ENCODE measurements at regions not wholly inside any gene's neighbourhood (a gene's known extent, or its start where the extent isn't known, plus 50 kb on each side); places are given as distances from the start of the nearest gene placed in this dataset.

GRCh38 chr11:116122697-116123472, 618.7 kb upstream of the CADM1 start:
- ChIA-PET CTCF (no interaction called here), POLR2A (no interaction called here)

GRCh38 chr11:116119158-116119557, 614.9 kb upstream of the CADM1 start:
- CTCF ChIA-PET = no interaction called here
- POLR2A ChIA-PET = interaction anchor here (0.5 kb wide), 1 partner anchor 149 kb away, joined by 3 read pairs; no protein-coding TSS in a partner anchor

- POLR2A ChIA-PET = no interaction called here
Measured at GRCh38 chr11:116118138-116118470, 613.9 kb upstream of the CADM1 start.

GRCh38 chr11:116117331-116118137, 613.3 kb upstream of the CADM1 start:
- ChIA-PET POLR2A (no interaction called here), CTCF (no interaction called here)

More at GRCh38 chr11:116118138-116118470, 613.9 kb upstream of the CADM1 start:
- CTCF ChIA-PET = no interaction called here

DNA sequence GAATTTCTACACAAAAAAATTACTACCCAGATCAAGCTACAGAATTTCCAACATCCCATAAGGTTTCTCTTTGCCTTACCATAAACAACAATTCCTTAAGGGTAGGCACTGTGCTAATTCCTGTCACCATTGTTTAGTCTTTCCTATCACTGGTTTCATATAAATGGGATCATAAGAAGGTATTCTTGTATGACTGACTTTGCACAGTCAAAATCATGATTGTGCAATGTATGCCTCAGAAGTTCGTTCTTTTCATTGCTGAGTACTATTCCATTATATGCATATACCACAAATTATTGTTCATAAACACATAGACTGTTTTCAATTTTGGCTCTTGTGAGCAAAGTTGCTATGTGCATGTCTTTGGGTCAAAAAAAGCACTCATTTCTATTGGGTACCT, 611.6 kb upstream of the CADM1 start:
- CTCF ChIA-PET = no interaction called here
- POLR2A ChIA-PET = no interaction called here

GRCh38 chr11:116114198-116114651, 610.0 kb upstream of the CADM1 start:
- POLR2A ChIA-PET = no interaction called here
- CTCF ChIA-PET = no interaction called here

DNA sequence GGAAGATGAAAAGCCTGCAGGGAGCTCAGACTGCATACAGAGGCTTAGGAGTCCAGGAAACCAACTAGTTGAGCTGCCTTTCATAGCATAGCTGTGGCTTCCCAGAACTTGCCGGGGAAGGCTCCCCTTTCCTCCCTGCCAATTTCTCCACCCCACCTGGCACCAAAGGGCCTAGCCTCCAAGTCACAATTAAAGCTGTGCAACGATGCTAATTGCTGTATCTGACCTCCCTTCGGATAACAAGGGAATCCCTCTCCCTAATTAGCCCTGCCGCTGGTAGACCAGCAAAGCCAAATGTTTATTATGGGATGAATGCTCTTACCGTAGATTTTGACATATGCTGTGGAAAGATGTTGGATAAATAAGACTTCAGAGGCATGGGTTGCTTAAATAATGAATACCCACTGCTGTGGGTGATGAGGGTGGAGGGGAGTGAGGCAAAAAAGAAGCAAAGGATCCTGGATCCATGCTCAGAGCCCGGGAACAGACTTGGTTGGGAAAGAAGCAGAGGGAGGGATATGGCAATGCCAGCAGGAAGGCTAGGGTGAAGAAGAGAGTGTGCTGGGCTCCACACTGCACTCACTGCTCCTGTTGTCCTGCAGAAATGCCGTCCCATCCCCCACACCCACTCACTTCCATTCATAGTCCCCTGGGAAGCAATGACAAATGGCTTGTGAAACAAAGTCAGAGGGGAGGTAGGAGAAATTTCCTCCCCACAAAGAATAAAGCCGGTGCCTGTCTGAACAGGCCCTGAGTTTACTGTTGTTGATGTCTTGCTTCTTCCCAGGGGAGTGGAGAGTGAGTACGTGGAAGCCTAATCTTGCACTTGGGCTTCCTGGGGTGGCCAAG, 608.1 kb upstream of the CADM1 start:
- ChIA-PET POLR2A (no interaction called here), CTCF (interaction anchor here (0.6 kb wide), 1 partner anchor 268 kb away, joined by 3 read pairs; no protein-coding TSS in a partner anchor)

GRCh38 chr11:116111546-116111945, 607.3 kb upstream of the CADM1 start:
- ChIA-PET CTCF (no interaction called here), POLR2A (no interaction called here)

- ChIA-PET CTCF (no interaction called here), POLR2A (no interaction called here)
Measured at GRCh38 chr11:116110802-116111201, 606.6 kb upstream of the CADM1 start.

DNA sequence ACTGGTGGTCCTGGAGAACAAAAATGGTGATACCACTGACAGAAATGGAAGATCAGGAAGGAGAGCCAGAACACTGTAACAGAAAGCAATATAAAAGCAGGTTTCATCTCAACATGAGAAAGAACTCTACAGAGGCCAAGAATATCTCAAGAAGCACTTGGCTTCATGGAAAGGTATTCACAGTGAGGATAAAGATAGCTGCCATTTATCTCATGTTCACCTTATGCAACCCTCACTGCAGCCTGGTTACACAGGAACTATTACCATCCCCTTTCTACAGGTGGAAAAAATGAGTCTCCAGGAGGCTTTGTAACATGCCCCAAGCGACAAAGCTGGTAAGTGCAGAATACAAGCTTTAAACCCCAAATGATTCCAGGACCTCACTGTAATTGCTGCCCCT, 606.1 kb upstream of the CADM1 start:
- ChIA-PET CTCF (no interaction called here), POLR2A (no interaction called here)

DNA sequence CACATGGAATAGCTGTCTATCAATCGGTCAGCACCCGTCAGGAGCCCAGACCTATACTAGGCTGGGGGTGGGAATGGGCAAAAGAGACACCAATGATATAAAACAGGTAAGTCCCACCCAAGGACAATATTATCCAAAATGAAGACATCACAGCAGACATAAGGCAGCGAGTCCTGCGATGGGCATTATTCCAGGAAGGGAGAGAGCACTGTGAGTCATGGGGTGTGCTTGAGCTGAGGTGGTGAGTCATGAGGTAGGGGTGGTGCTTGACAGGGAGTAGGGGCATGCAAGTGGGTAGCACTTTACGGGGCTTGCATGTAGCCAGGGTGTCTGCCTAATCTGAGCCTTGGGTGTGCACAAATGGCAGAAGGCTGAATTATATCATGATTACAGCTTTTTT, 605.0 kb upstream of the CADM1 start:
- CTCF ChIA-PET = no interaction called here
- POLR2A ChIA-PET = no interaction called here

DNA sequence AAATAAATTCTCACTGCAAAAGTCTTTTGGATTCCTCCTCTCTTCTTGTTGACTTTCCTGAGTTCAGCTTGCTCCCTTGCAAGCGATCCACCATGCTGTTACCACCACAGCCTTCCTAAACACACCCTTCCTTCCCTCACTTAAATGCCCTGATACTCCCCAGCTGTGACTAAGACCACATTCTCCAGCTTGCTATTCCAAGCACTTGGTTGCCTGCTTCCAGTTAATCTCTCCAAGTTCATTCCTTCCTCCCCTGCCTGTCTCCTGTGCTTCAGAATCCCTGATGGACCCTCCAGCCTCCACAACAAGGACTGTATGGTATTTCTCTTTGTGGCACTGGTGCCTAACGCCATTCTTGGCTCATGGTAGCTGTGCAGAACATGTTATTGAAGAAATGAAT, 603.9 kb upstream of the CADM1 start:
- ChIA-PET POLR2A (no interaction called here), CTCF (no interaction called here)

DNA sequence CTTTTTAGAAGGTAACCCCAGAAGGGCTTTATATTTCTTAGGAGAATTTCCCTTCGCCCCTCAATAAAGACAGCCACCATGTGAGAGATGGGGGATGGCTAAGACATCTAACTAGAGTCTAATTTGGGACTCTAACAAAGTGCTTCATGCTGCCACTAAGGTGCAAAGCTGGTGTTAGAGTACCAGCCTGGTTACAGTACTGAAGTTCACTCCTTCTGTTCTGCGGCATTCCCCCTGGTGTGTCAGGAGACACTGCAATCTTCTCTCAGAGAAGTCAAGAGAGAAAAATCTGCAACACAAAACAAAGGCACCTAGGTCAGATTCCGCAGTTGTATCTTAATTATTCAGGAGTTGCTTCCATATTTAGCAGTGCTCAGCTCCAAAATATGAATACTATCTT, 603.0 kb upstream of the CADM1 start:
- CTCF ChIA-PET = no interaction called here
- POLR2A ChIA-PET = no interaction called here

DNA sequence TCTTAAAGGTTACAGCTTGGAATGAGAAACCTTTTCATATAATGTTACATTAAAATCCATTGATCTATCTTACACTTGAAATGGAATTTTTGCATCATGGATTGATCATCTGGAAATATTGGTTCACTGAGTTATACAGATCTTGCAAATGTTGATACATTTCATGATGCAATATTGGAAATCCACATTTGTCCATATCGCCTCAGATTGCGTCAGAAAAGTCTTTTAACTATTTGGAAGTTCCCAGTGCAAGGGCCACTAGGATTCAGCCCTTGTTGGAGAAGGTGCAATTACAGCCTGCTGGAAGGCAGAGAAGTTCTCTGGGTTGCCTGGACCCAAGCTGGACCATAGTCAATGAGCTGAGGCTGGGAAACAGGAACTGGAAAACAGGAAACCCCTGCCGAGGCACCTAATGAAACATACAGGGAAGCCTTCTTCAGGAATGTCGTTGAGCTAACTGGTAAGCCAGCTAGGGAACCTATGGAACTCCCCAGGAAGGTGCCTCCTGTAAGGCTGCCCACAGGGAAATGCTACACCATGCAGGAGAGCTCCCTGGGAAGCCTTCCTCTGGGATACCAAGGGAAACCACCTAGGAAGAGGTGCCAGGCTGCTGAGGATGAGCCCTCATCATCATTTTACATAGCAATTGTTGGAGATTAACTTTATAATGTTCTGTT, 600.4 kb upstream of the CADM1 start:
- CTCF ChIA-PET = no interaction called here
- POLR2A ChIA-PET = no interaction called here

DNA sequence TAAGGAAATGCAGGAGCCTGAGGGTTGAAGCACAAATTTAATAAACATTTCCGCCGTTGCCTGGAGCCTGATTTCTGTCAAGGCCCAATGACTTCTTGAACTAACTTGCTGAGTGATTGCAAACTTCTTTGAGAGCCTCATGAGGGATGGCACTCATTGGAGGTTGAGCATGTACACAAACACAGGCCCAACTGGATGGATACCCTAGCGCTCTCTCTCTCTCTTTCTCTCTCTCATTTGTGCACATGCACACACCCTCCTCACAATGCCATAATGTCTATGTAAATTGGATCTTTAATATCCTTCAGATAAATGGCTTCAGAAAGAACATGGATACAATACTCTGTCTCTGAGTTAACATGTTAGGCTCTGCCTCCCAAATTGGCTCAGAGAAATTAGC, 597.7 kb upstream of the CADM1 start:
- ChIA-PET POLR2A (no interaction called here), CTCF (no interaction called here)

- POLR2A ChIA-PET = no interaction called here
- CTCF ChIA-PET = no interaction called here
Measured at GRCh38 chr11:116100016-116100415, 595.8 kb upstream of the CADM1 start.

DNA sequence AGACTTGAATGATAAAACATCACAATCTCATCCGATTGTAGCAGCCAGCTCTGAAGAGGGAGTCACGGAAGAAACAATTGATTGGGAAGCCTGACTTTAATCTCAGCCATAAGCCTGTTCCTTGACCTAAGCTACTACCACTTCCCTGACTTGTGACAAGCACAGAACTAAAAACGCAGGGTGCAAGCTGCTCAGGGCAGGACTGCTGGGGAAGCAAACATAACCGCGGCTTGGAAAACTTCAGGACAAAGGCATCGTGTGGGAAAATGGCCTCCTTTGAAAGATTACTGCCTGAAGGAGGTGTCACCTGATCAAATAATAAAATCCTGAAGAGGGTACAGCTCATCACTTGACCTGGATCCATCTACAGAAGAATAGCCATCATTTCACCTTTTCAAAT, 595.3 kb upstream of the CADM1 start:
- POLR2A ChIA-PET = no interaction called here
- CTCF ChIA-PET = no interaction called here

- CTCF ChIA-PET = interaction anchor here (0.7 to 1.1 kb wide), 2 partner anchors 10 to 15 kb away, joined by 3 read pairs; no protein-coding TSS in a partner anchor
Measured at GRCh38 chr11:116096272-116096995, 592.2 kb upstream of the CADM1 start.

DNA sequence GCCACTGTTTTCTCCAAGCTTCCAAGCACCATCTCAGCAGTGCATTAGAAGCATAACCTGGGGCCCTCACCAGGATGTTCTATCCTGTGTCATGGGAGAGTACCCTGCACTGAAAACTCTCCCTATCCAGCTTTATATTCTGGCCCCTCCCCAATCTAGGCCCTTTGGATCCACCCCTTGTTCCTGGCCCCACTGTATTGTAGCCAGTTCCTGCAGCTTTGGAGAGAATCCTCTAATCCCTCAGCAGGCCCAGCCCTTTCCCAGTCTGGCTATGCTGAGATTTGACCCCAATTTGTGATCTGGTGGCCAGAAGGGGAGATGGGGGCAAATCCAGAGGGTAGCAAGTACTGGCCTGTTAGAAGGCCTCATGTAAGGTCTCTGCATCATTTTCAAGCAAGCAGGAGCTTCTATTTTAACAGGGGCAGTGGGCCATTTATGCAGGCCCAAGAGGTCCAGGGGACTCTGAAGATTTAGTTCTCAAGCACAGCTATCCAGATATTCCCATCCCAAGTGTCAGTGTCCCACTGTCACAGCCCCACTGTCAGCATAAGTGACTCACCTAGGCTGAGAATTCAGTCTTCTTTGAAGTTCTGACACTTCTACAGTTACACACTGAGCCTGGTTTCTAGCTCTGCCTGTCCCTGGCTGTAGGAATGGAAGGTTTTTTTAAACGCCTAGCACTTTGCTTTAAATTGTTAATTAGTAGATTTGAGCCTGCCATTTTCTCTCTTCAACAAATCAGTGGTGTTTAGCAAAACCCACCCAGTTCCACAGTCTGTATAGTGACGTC, 589.5 kb upstream of the CADM1 start:
- POLR2A ChIA-PET = no interaction called here
- CTCF ChIA-PET = no interaction called here

More at GRCh38 chr11:116096272-116096995, 592.2 kb upstream of the CADM1 start:
- POLR2A ChIA-PET = no interaction called here
